DND-41 (cell line): ENCODE measurements at regions not wholly inside any gene's neighbourhood (a gene's known extent, or its start where the extent isn't known, plus 50 kb on each side); places are given as distances from the start of the nearest gene placed in this dataset.

Experiments
- ATAC-seq: fragments of 200-7000 bp; cut with Tn5 transposase; 3 replicates; pipeline ENCODE4 v1.9.1; 2021; ENCODE audit warnings: low read depth; ENCODE audit not compliant: insufficient read depth
- DNase-seq: peaks from one replicate; pipeline ENCODE4 v3.0.0-alpha.2; 2020
- H2AFZ ChIP-seq: 2 replicates; pipeline ENCODE4 v1.6.0; 2012; ENCODE audit warnings: low read depth, low read length
- H3K27ac ChIP-seq: 2 replicates; pipeline ENCODE4 v1.5.1; 2012; ENCODE audit warnings: low read length, inconsistent platforms
- H3K27me3 ChIP-seq: fragments of 200-600 bp; sonication (generic); 2 replicates; pipeline ENCODE4 v1.6.0; 2012; ENCODE audit warnings: low read length, mild to moderate bottlenecking, inconsistent platforms; ENCODE audit not compliant: insufficient read depth, poor library complexity
- H3K36me3 ChIP-seq: 2 replicates; pipeline ENCODE4 v1.5.1; 2012; ENCODE audit warnings: low read length, inconsistent platforms; ENCODE audit not compliant: insufficient read depth
- H3K4me1 ChIP-seq: 2 replicates; pipeline ENCODE4 v1.5.1; 2012; ENCODE audit warnings: mild to moderate bottlenecking, low read length; ENCODE audit not compliant: insufficient read depth
- H3K4me2 ChIP-seq: 2 replicates; pipeline ENCODE4 v1.6.0; 2012; ENCODE audit warnings: mild to moderate bottlenecking, moderate library complexity, low read length, inconsistent platforms; ENCODE audit not compliant: insufficient read depth
- H3K4me3 ChIP-seq, 2 experiments: fragments of 200-600 bp in 1 of 2; shearing (Covaris generic) in 1 of 2; 2 replicates each; pipeline ENCODE4 v1.5.1; 2012 to 2016; ENCODE audit warnings: inconsistent platforms in 2 of 2, low read length in 2 of 2, mild to moderate bottlenecking in 2 of 2, low read depth in 1 of 2, moderate library complexity in 1 of 2
- H3K79me2 ChIP-seq: 2 replicates; pipeline ENCODE4 v1.6.0; 2012; ENCODE audit warnings: low read length, inconsistent platforms; ENCODE audit not compliant: insufficient read depth
- H3K9ac ChIP-seq: 2 replicates; pipeline ENCODE4 v1.6.0; 2012; ENCODE audit warnings: low read depth, mild to moderate bottlenecking, inconsistent platforms, low read length, moderate library complexity
- H3K9me3 ChIP-seq: 2 replicates; pipeline ENCODE4 v1.5.1; 2012; ENCODE audit warnings: low read length, moderate library complexity, mild to moderate bottlenecking, inconsistent platforms; ENCODE audit not compliant: insufficient read depth, severe bottlenecking
- H4K20me1 ChIP-seq: 2 replicates; pipeline ENCODE4 v1.6.0; 2012; ENCODE audit warnings: low read length; ENCODE audit not compliant: insufficient read depth
- CTCF ChIP-seq: IDR thresholded peaks from 2 replicates; pipeline ENCODE4 v1.5.1; 2012; ENCODE audit warnings: borderline replicate concordance, low read length, moderate library complexity, mild to moderate bottlenecking; ENCODE audit not compliant: poor library complexity, severe bottlenecking; ENCODE audit errors: extremely low read depth
- EZH2 ChIP-seq: IDR thresholded peaks from 3 replicates; pipeline ENCODE4 v1.6.1; 2012; ENCODE audit warnings: borderline replicate concordance, low read depth, mild to moderate bottlenecking, moderate library complexity, low read length, inconsistent platforms; ENCODE audit not compliant: severe bottlenecking

DNA sequence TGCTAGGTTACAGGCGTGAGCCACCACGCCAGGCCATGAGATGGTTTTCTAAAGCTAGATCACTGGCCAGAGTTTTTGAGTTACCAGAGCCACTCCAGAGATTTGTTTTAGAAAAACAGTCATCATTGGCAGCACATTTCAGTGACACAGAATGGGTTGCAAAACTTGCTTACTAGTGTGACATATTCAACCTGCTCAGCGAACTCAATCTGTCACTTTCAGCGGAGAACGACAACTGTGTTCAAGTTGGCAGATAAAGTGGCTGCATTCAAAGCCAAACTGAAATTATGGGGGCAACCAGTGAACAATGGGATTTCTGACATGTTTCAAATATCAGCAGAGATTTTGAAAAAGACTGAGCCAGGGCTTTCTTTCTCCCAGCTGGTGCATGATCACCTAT lies 456.3 kb upstream of the ISX start:
- no peak overlapping the region for H3K4me3 ChIP-seq
- no peaks in the 10 kb centered on the region for H3K27me3 ChIP-seq
- no peak for ATAC-seq

DNA sequence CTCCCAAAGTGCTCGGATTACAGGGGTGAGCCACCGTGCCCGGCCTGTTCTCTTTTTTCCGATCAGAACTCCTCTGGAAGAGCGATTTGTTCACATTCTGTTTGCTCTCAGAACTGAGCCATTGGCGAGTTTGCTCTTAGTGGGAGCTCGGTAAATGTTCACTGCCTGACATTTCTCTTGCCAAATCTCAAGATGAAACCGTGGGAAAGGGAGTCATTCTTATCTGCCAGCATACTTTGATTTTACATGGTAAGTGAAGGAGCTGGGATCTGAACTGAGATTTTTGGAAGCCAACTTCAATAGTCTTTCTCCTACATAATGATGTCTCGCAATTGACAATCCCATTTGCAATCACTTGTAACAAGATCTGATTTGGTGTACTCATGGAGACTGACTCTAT lies 445.8 kb upstream of the ISX start:
- TF ChIP-seq EZH2, result no peak
- no peak overlapping the region for H3K4me3 ChIP-seq

More for the DNA sequence above, 456.3 kb upstream of the ISX start:
- no peaks in the 10 kb centered on the region for H3K9me3 ChIP-seq
- H2AFZ ChIP-seq, result no peak overlapping the region
- TF ChIP-seq EZH2 (no peak), CTCF (no peak)
- H3K9ac ChIP-seq, result no peak overlapping the region
- H3K4me2 ChIP-seq, result no peak overlapping the region
- no peak for DNase-seq
- no peaks in the 10 kb centered on the region for H3K79me2 ChIP-seq
- no peaks in the 10 kb centered on the region for H3K4me1 ChIP-seq
- no peaks in the 10 kb centered on the region for H3K36me3 ChIP-seq
- no peaks in the 10 kb centered on the region for H4K20me1 ChIP-seq
- H3K27ac ChIP-seq, result no peak overlapping the region

DNA sequence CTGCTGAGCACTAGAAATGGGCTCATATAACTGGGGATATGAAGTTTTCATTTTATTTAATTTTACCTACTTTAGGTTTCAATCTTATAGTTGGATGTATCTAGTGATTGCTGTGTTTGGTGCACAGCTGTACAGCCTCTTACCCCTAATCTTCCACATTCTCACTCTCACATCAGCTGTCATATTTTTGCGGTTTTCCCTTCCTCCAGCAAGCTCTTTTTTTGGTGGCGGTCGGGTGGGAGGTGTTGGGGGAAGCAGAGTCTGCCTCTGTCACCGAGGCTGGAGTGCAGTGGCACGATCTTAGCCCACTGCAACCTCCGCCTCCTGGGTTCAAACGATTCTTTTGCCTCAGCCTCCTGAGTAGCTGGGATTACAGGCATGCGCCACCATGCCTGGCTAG lies 445.1 kb upstream of the ISX start:
- Histone ChIP-seq H3K27me3 (no peaks in the 10 kb centered on the region), H3K4me1 (no peaks in the 10 kb centered on the region), H3K4me3 (no peak overlapping the region), H2AFZ (no peak overlapping the region), H3K4me2 (no peak overlapping the region), H3K36me3 (no peaks in the 10 kb centered on the region), H4K20me1 (no peaks in the 10 kb centered on the region), H3K9ac (no peak overlapping the region), H3K27ac (no peak overlapping the region), H3K79me2 (no peaks in the 10 kb centered on the region), H3K9me3 (no peaks in the 10 kb centered on the region)
- ATAC-seq (peak; percentile 71), DNase-seq (peak; percentile 40)
- no peak for TF ChIP-seq EZH2
- TF ChIP-seq CTCF, result no peak

More for the DNA sequence above, 445.8 kb upstream of the ISX start:
- DNase-seq, result no peak
- Histone ChIP-seq H3K4me2 (no peak overlapping the region), H4K20me1 (no peaks in the 10 kb centered on the region), H2AFZ (no peak overlapping the region), H3K9ac (no peak overlapping the region), H3K27ac (no peak overlapping the region), H3K36me3 (no peaks in the 10 kb centered on the region), H3K9me3 (no peaks in the 10 kb centered on the region), H3K79me2 (no peaks in the 10 kb centered on the region), H3K4me1 (no peaks in the 10 kb centered on the region), H3K27me3 (no peaks in the 10 kb centered on the region)
- no peak for ATAC-seq

DNA sequence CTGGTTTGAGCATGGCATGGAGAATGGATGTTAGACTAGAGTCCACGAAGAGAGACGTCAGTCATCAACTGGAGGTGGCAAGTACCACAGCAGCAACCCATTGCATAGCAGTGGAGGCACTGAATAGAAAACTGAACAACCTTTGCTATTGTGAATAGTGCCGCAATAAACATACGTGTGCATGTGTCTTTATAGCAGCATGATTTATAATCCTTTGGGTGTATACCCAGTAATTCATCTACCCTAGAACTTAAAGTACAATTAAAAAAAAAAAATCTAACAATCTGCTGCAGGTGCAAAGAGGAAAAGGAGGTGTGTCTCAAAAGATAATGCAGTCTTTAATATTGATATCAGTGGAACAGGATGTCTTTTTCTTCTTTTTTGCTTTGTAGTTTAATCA lies 443.4 kb upstream of the ISX start:
- DNase-seq, result no peak

More for the DNA sequence above, 443.4 kb upstream of the ISX start:
- no peak overlapping the region for H3K9ac ChIP-seq
- no peaks in the 10 kb centered on the region for H3K9me3 ChIP-seq
- no peak overlapping the region for H3K4me3 ChIP-seq
- no peaks in the 10 kb centered on the region for H4K20me1 ChIP-seq
- no peaks in the 10 kb centered on the region for H3K4me1 ChIP-seq
- H3K4me2 ChIP-seq, result no peak overlapping the region
- no peaks in the 10 kb centered on the region for H3K79me2 ChIP-seq
- TF ChIP-seq EZH2, result no peak
- no peak for TF ChIP-seq CTCF
- no peak overlapping the region for H2AFZ ChIP-seq
- no peaks in the 10 kb centered on the region for H3K27me3 ChIP-seq
- H3K36me3 ChIP-seq, result no peaks in the 10 kb centered on the region
- ATAC-seq, result no peak
- H3K27ac ChIP-seq, result no peak overlapping the region
